Upper lobe of left lung (tissue), 6 donors: ENCODE measurements at regions not wholly inside any gene's neighbourhood (a gene's known extent, or its start where the extent isn't known, plus 50 kb on each side); places are given as distances from the start of the nearest gene placed in this dataset.

ENCODE experiments used
- ATAC-seq, 2 donors: fragments of 200-7000 bp; cut with Tn5 transposase; one replicate each; pipeline ENCODE4 v1.9.1; 2022; ENCODE audit warnings: mild to moderate bottlenecking in 2 of 2, moderate library complexity in 2 of 2; ENCODE audit not compliant: low FRiP score in 2 of 2
- DNase-seq, 2 donors: peaks; one replicate each; pipeline ENCODE4 v3.0.0-alpha.2; 2019 to 2020
- H3K27ac ChIP-seq, 4 donors: fragments of 200-600 bp; sonication (generic); one replicate each; pipeline ENCODE4 v1.5.1; 2016 to 2019
- H3K27me3 ChIP-seq, 4 donors: fragments of 200-600 bp; sonication (generic); one replicate each; pipeline ENCODE4 v1.5.1; 2017 to 2019
- H3K36me3 ChIP-seq, 4 donors: fragments of 200-600 bp; sonication (generic); one replicate each; pipeline ENCODE4 v1.5.1; 2016 to 2019
- H3K4me1 ChIP-seq, 4 donors: fragments of 200-600 bp; sonication (generic); one replicate each; pipeline ENCODE4 v1.5.1; 2018 to 2019
- H3K4me3 ChIP-seq, 4 donors: fragments of 200-600 bp; sonication (generic); one replicate each; pipeline ENCODE4 v1.5.1; 2017 to 2019; ENCODE audit warnings: mild to moderate bottlenecking in 2 of 4, moderate library complexity in 1 of 4
- H3K9me3 ChIP-seq, 4 donors: fragments of 200-600 bp; sonication (generic); one replicate each; pipeline ENCODE4 v1.5.1; 2018 to 2019
- CTCF ChIP-seq, 6 experiments: fragments of 450-650 bp in 4 of 6; fragments of 200-600 bp in 2 of 6; sonication (generic) in 2 of 6; IDR thresholded peaks; one replicate each; pipeline ENCODE4 v1.5.1; 2016 to 2019; ENCODE audit warnings: antibody characterized with exemption in 6 of 6
- EP300 ChIP-seq, 4 donors: sonication (generic); formaldehyde crosslinking; IDR thresholded peaks; one replicate each; pipeline ENCODE4 v1.5.1; 2017; ENCODE audit warnings: antibody characterized with exemption in 4 of 4, control low read depth in 2 of 4
- POLR2A ChIP-seq, 4 donors: fragments of 450-650 bp; IDR thresholded peaks; one replicate each; pipeline ENCODE4 v1.5.1; 2016 to 2017; ENCODE audit warnings: antibody characterized with exemption in 4 of 4, mild to moderate bottlenecking in 2 of 4
- POLR2AphosphoS5 ChIP-seq, 2 donors: sonication (generic); formaldehyde crosslinking; IDR thresholded peaks; one replicate each; pipeline ENCODE4 v1.5.1; 2017; ENCODE audit warnings: antibody characterized with exemption in 2 of 2
- WGBS, 2 donors: methylation state at CpG; one replicate each; pipeline ENCODE4 v1.1.5; 2017 to 2018; 5-methylcytosine and 5-hydroxymethylcytosine counted together
- donor health status: DM: no; HTN: no; CAD: no; lungs with moderate emphysema.
- donor health status: DM: no; HTN: yes; CAD: no; lungs with severe emphysema.

DNA sequence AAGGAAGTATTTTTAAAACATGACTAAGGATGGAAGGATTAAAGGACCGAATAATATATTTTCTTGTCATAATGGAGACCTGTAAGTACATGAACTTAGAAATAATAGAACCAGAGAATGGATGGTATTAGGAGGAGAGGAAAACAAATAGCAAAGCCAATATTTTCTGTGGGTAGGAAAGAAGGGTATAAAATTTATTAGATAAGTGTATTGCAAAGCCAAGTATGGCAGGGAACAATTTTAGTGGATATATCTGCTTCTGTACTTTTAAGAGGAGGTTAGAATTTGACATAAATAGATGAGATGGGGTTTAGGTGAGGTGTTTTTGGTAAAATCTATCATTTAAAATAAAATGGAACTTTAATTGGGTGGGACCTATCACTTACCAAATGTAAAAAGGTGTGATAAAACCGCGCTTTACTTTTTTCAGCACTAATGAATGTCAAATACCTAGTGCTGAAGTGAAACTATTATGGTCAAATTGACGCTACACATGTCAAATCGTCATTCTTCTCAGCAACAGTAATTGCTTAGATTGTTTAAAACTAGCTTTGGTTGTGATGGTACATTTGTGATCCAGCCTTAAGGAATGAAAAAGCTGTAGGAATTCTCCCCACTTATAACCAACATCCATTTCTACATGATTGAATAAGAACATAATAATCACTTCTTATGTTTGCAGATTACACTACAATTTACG lies 78.1 kb upstream of the ZEB2 start:
- 72 to 76% methylated on average over 6 of the region's 6 CpGs for WGBS, 2 donors
- TF ChIP-seq POLR2A (IDR thresholded peaks at IDR 0.05): no peak
- no peak for TF ChIP-seq CTCF (IDR thresholded peaks at IDR 0.05)
- TF ChIP-seq EP300 (IDR thresholded peaks at IDR 0.05): no peak
- no peak for TF ChIP-seq POLR2AphosphoS5 (IDR thresholded peaks at IDR 0.05)

GRCh38 chr2:144597388-144597787 lies 77.5 kb upstream of the ZEB2 start:
- Histone ChIP-seq H3K4me3 (no peak overlapping the region), H3K36me3 (no peaks in the 10 kb centered on the region), H3K9me3 (no peaks in the 10 kb centered on the region), H3K4me1 (peaks cover 3 to 15% (median 13%) of the 10 kb centered on the region in 4 donors), H3K27me3 (no peaks in the 10 kb centered on the region), H3K27ac (no peak overlapping the region)
- 73 to 81% methylated on average over 4 of the region's 4 CpGs for WGBS, 2 donors
- DNase-seq (no peak), ATAC-seq (no peak)
- no peak for TF ChIP-seq EP300 (IDR thresholded peaks at IDR 0.05)
- TF ChIP-seq CTCF (IDR thresholded peaks at IDR 0.05): no peak
- TF ChIP-seq POLR2AphosphoS5 (IDR thresholded peaks at IDR 0.05): no peak
- TF ChIP-seq POLR2A (IDR thresholded peaks at IDR 0.05): no peak

More for the DNA sequence above, 78.1 kb upstream of the ZEB2 start:
- Histone ChIP-seq H3K27ac (no peak overlapping the region), H3K4me1 (peaks cover 3 to 15% (median 13%) of the 10 kb centered on the region in 4 donors), H3K9me3 (no peaks in the 10 kb centered on the region), H3K4me3 (no peak overlapping the region), H3K36me3 (no peaks in the 10 kb centered on the region), H3K27me3 (no peaks in the 10 kb centered on the region)
- DNase-seq: no peak
- no peak for ATAC-seq

GRCh38 chr2:144596073-144596871 lies 76.4 kb upstream of the ZEB2 start:
- ATAC-seq: peak in 1 of 2 donors; percentile 45
- Histone ChIP-seq H3K27me3 (no peaks in the 10 kb centered on the region), H3K27ac (peak overlapping the region in 2 of 4 donors; percentile 1 to 18), H3K4me1 (peaks cover 3 to 15% (median 13%) of the 10 kb centered on the region in 4 donors), H3K36me3 (no peaks in the 10 kb centered on the region), H3K9me3 (no peaks in the 10 kb centered on the region), H3K4me3 (no peak overlapping the region)
- DNase-seq: peak in 1 of 2 donors; percentile 26
- 32 to 43% methylated on average over 9 of the region's 9 CpGs for WGBS, 2 donors
- TF ChIP-seq EP300 (IDR thresholded peaks at IDR 0.05) (no peak), CTCF (IDR thresholded peaks at IDR 0.05) (no peak), POLR2AphosphoS5 (IDR thresholded peaks at IDR 0.05) (no peak), POLR2A (IDR thresholded peaks at IDR 0.05) (no peak)

GRCh38 chr2:144595686-144596072 lies 75.8 kb upstream of the ZEB2 start:
- no peak for ATAC-seq

More at GRCh38 chr2:144595686-144596072, 75.8 kb upstream of the ZEB2 start:
- WGBS, 2 donors: 84 to 89% methylated on average over 4 of the region's 4 CpGs
- Histone ChIP-seq H3K4me3 (no peak overlapping the region), H3K9me3 (no peaks in the 10 kb centered on the region), H3K27ac (peak overlapping the region in 2 of 4 donors; percentile 1 to 18), H3K36me3 (no peaks in the 10 kb centered on the region), H3K4me1 (peaks cover 3 to 15% (median 13%) of the 10 kb centered on the region in 4 donors), H3K27me3 (no peaks in the 10 kb centered on the region)
- DNase-seq: no peak
- TF ChIP-seq CTCF (IDR thresholded peaks at IDR 0.05) (no peak), EP300 (IDR thresholded peaks at IDR 0.05) (no peak), POLR2AphosphoS5 (IDR thresholded peaks at IDR 0.05) (no peak), POLR2A (IDR thresholded peaks at IDR 0.05) (no peak)
